SU-DHL-6 (cell line): ENCODE measurements at regions not wholly inside any gene's neighbourhood (a gene's known extent, or its start where the extent isn't known, plus 50 kb on each side); places are given as distances from the start of the nearest gene placed in this dataset.

Experiments used
- H2AFZ ChIP-seq: fragments of 200-600 bp; sonication (generic); 2 replicates; pipeline ENCODE4 v1.6.1; 2014; ENCODE audit warnings: low read depth, mild to moderate bottlenecking, moderate library complexity, mixed read lengths, antibody characterized with exemption, low read length; ENCODE audit not compliant: severe bottlenecking
- H3F3A ChIP-seq: fragments of 200-600 bp; shearing (Covaris generic); 2 replicates; pipeline ENCODE4 v1.6.0; 2016; ENCODE audit warnings: antibody characterized with exemption, mild to moderate bottlenecking; ENCODE audit not compliant: insufficient read depth
- H3K27ac ChIP-seq: fragments of 200-600 bp; sonication (generic); 2 replicates; pipeline ENCODE4 v1.5.1; 2016; ENCODE audit warnings: low read depth, mild to moderate bottlenecking, low read length, moderate library complexity, mixed read lengths
- H3K27me3 ChIP-seq: fragments of 200-600 bp; sonication (generic), shearing (Covaris generic); 2 replicates; pipeline ENCODE4 v1.6.0; 2014; ENCODE audit warnings: mild to moderate bottlenecking, low read length
- H3K36me3 ChIP-seq: fragments of 200-600 bp; sonication (generic); 2 replicates; pipeline ENCODE4 v1.6.1; 2014; ENCODE audit warnings: mild to moderate bottlenecking, low read length, mixed read lengths
- H3K4me2 ChIP-seq: fragments of 300-600, 200-600 bp; shearing (Covaris generic), sonication (generic); 2 replicates; pipeline ENCODE4 v1.6.0; 2014; ENCODE audit warnings: low read length, low read depth, mild to moderate bottlenecking; ENCODE audit not compliant: poor library complexity, severe bottlenecking
- H3K4me3 ChIP-seq: fragments of 200-600 bp; sonication (generic); 2 replicates; pipeline ENCODE4 v1.5.1; 2014; ENCODE audit warnings: antibody characterized with exemption, low read length, mild to moderate bottlenecking, mixed read lengths; ENCODE audit not compliant: insufficient read depth, poor library complexity, severe bottlenecking
- H3K79me2 ChIP-seq: fragments of 200-600 bp; sonication (generic); 2 replicates; pipeline ENCODE4 v1.6.1; 2014; ENCODE audit warnings: mild to moderate bottlenecking, low read length, moderate library complexity; ENCODE audit not compliant: insufficient read depth
- H3K9ac ChIP-seq: fragments of 200-600 bp; sonication (generic); 2 replicates; pipeline ENCODE4 v1.7.0; 2014; ENCODE audit warnings: mild to moderate bottlenecking, low read length
- H3K9me2 ChIP-seq: fragments of 200-600 bp; sonication (generic); replicated peaks from 2 replicates; pipeline ENCODE4 v1.6.1; 2014; ENCODE audit warnings: low read length; ENCODE audit not compliant: insufficient read depth
- H3K9me3 ChIP-seq: fragments of 200-600 bp; sonication (generic); 2 replicates; pipeline ENCODE4 v1.6.1; 2014; ENCODE audit warnings: low read length, mixed read lengths; ENCODE audit not compliant: insufficient read depth
- H4K20me1 ChIP-seq: fragments of 200-600 bp; sonication (generic); 2 replicates; pipeline ENCODE4 v1.6.1; 2014; ENCODE audit warnings: low read depth, mild to moderate bottlenecking, antibody characterized with exemption, low read length, moderate library complexity, mixed read lengths
- CTCF ChIP-seq: fragments of 200-600 bp; sonication (generic); IDR thresholded peaks from one replicate; pipeline ENCODE4 v1.5.1; 2017; ENCODE audit warnings: antibody characterized with exemption, mild to moderate bottlenecking, low read length, moderate library complexity; ENCODE audit not compliant: insufficient read depth, poor library complexity, severe bottlenecking
- EZH2phosphoT487 ChIP-seq: fragments of 200-600 bp; sonication (generic), shearing (Covaris generic); conservative IDR thresholded peaks from 2 replicates; pipeline ENCODE4 v1.6.1; 2018; ENCODE audit warnings: mild to moderate bottlenecking, antibody characterized with exemption, low read length, moderate library complexity, mixed read lengths

- H4K20me1 ChIP-seq = no peaks in the 10 kb centered on the region
- no peaks in the 10 kb centered on the region for H3K27me3 ChIP-seq
- H3K9me3 ChIP-seq = no peaks in the 10 kb centered on the region
- H3K27ac ChIP-seq = no peak overlapping the region
- H3K4me3 ChIP-seq = no peak overlapping the region
- no peaks in the 10 kb centered on the region for H3K36me3 ChIP-seq
- H3K9me2 ChIP-seq = no peaks in the 10 kb centered on the region
- H3K79me2 ChIP-seq = no peaks in the 10 kb centered on the region
- no peak overlapping the region for H3K4me2 ChIP-seq
- no peak overlapping the region for H2AFZ ChIP-seq
- no peak for TF ChIP-seq EZH2phosphoT487
- no peak for TF ChIP-seq CTCF
- H3K9ac ChIP-seq = no peak overlapping the region
- H3F3A ChIP-seq = no peaks in the 10 kb centered on the region
Measured at GRCh38 chr18:33987206-33987605, 237.5 kb downstream of the NOL4 start.

- Histone ChIP-seq H4K20me1 (no peaks in the 10 kb centered on the region), H2AFZ (no peak overlapping the region), H3K36me3 (no peaks in the 10 kb centered on the region), H3F3A (no peaks in the 10 kb centered on the region), H3K4me2 (no peak overlapping the region), H3K9me3 (no peaks in the 10 kb centered on the region), H3K79me2 (no peaks in the 10 kb centered on the region), H3K9ac (no peak overlapping the region), H3K4me3 (no peak overlapping the region), H3K27me3 (no peaks in the 10 kb centered on the region), H3K27ac (no peak overlapping the region), H3K9me2 (no peaks in the 10 kb centered on the region)
- TF ChIP-seq EZH2phosphoT487 (no peak), CTCF (no peak)
Measured at GRCh38 chr18:33983126-33983525, 241.6 kb downstream of the NOL4 start.

- TF ChIP-seq EZH2phosphoT487 (no peak), CTCF (no peak)
- no peaks in the 10 kb centered on the region for H3K27me3 ChIP-seq
- no peaks in the 10 kb centered on the region for H3F3A ChIP-seq
- H3K4me3 ChIP-seq = no peak overlapping the region
- no peak overlapping the region for H3K9ac ChIP-seq
- no peaks in the 10 kb centered on the region for H3K79me2 ChIP-seq
- no peaks in the 10 kb centered on the region for H3K9me2 ChIP-seq
- H3K9me3 ChIP-seq = no peaks in the 10 kb centered on the region
- H4K20me1 ChIP-seq = no peaks in the 10 kb centered on the region
- H3K27ac ChIP-seq = no peak overlapping the region
- H2AFZ ChIP-seq = no peak overlapping the region
- H3K4me2 ChIP-seq = no peak overlapping the region
- H3K36me3 ChIP-seq = no peaks in the 10 kb centered on the region
Measured at GRCh38 chr18:33960417-33960816, 264.3 kb downstream of the NOL4 start.
